Adrenal gland (tissue), 5 donors: ENCODE measurements at regions not wholly inside any gene's neighbourhood (a gene's known extent, or its start where the extent isn't known, plus 50 kb on each side); places are given as distances from the start of the nearest gene placed in this dataset.

Experiments used
- CTCF ChIP-seq, 6 experiments: fragments of 450-650 bp in 4 of 6; fragments of 200-600 bp in 2 of 6; sonication (generic) in 1 of 6; IDR thresholded peaks; 1 replicate in 5 of 6; 2 replicates in 1 of 6; pipeline versions ENCODE4 v1.5.1 to v1.8.0; 2016 to 2021; ENCODE audit warnings: antibody characterized with exemption in 6 of 6, mild to moderate bottlenecking in 2 of 6, moderate library complexity in 1 of 6
- POLR2A ChIP-seq, 2 donors: fragments of 450-650 bp; IDR thresholded peaks; one replicate each; pipeline ENCODE4 v1.6.1; 2017; ENCODE audit warnings: antibody characterized with exemption in 2 of 2, mild to moderate bottlenecking in 2 of 2, moderate library complexity in 1 of 2
- donor health status: DM: no; HTN: no; CAD: no.

- TF ChIP-seq POLR2A (IDR thresholded peaks at IDR 0.05) (no peak), CTCF (IDR thresholded peaks at IDR 0.05) (no peak)
These were observed 63.8 kb upstream of the SRD5A2 start for GRCh38 chr2:31644551-31644950.
